ENCODE measurements at regions not wholly inside any gene's neighbourhood (a gene's known extent, or its start where the extent isn't known, plus 50 kb on each side); places are given as distances from the start of the nearest gene placed in this dataset.

- TF ChIP-seq ZBTB33 (IDR thresholded peaks at IDR 0.05; ENCODE audit: extremely low read depth, insufficient replicate concordance, low read length) (no peak), ELF1 (IDR thresholded peaks at IDR 0.05; ENCODE audit: borderline replicate concordance, low read depth) (no peak), JUND (IDR thresholded peaks at IDR 0.05) (no peak), RAD21 (IDR thresholded peaks at IDR 0.05; ENCODE audit: low read depth) (no peak)
These were observed 65.8 kb upstream of the PIEZO2 start (continued) for GRCh38 chr18:11215216-11215615.

GRCh38 chr18:11204020-11204419 is 54.7 kb upstream of the PIEZO2 start:
- CTCF ChIA-PET: no interaction called here
- TF ChIP-seq ZBTB33 (IDR thresholded peaks at IDR 0.05; ENCODE audit: extremely low read depth, insufficient replicate concordance, low read length) (no peak), JUND (IDR thresholded peaks at IDR 0.05) (no peak), YY1 (IDR thresholded peaks at IDR 0.05; ENCODE audit: extremely low read depth, insufficient replicate concordance, low read depth, low read length) (no peak), MAX (IDR thresholded peaks at IDR 0.05) (no peak), CBX3 (IDR thresholded peaks at IDR 0.05; ENCODE audit: low read depth) (no peak), ZNF274 (IDR thresholded peaks at IDR 0.05; ENCODE audit: low read depth, low read length) (no peak), SRF (IDR thresholded peaks at IDR 0.05; ENCODE audit: low read depth) (no peak), ELF1 (IDR thresholded peaks at IDR 0.05; ENCODE audit: borderline replicate concordance, low read depth) (no peak), EGR1 (IDR thresholded peaks at IDR 0.05; ENCODE audit: low read depth) (no peak), SP1 (IDR thresholded peaks at IDR 0.05; ENCODE audit: low read depth) (no peak)
- TF ChIP-seq, protein P1, sequence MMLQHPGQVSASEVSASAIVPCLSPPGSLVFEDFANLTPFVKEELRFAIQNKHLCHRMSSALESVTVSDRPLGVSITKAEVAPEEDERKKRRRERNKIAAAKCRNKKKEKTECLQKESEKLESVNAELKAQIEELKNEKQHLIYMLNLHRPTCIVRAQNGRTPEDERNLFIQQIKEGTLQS (IDR thresholded peaks at IDR 0.05): no peak
- Histone ChIP-seq H2AFZ (ENCODE audit: low read depth, low read length, poor library complexity, severe bottlenecking) (no peak overlapping the region), H3K79me2 (ENCODE audit: insufficient read depth, low read length) (no peaks in the 10 kb centered on the region), H3K4me3 (replicated peaks in 1 of 2; ENCODE audit: low read depth in 1 of 2, low read length in 2 of 2) (no peak overlapping the region), H3K9ac (ENCODE audit: low read length) (no peak overlapping the region), H3K9me2 (ENCODE audit: insufficient read depth) (no peaks in the 10 kb centered on the region), H3K27ac (ENCODE audit: low read depth, low read length) (no peak overlapping the region), H3K27me3 (ENCODE audit: insufficient read depth, low read length) (peaks cover 31% of the 10 kb centered on the region), H4K20me1 (ENCODE audit: insufficient read depth) (no peaks in the 10 kb centered on the region), H3K9me3 (ENCODE audit: control insufficient read depth in 1 of 2, insufficient read depth in 1 of 2, low read depth in 1 of 2, low read length in 2 of 2) (no peaks in the 10 kb centered on the region), H3K36me3 (ENCODE audit: control insufficient read depth in 1 of 2, insufficient read depth in 2 of 2, low read length in 2 of 2) (no peaks in the 10 kb centered on the region), H3K4me2 (ENCODE audit: low read length) (no peak overlapping the region), H3K4me1 (ENCODE audit: control insufficient read depth in 1 of 2, insufficient read depth in 2 of 2, low read length in 2 of 2) (no peaks in the 10 kb centered on the region)
- DNase-seq (ENCODE audit: low read depth, low spot score): no peak
- no TSS peak for BruUV-seq (replicated peaks)
- ATAC-seq: no peak
- POLR2A ChIA-PET: no interaction called here
- intact Hi-C loops (cut with micrococcal nuclease): no loop called here
- RAD21 ChIA-PET (ENCODE audit: low non-redundant PET in 1 of 2, low total read pairs in 2 of 2, uncharacterized antibody in 2 of 2, unreplicated experiment in 2 of 2): no interaction called here

Measured in HCT116 (cell line).